Gastrocnemius medialis (tissue), 4 donors: ENCODE measurements at regions not wholly inside any gene's neighbourhood (a gene's known extent, or its start where the extent isn't known, plus 50 kb on each side); places are given as distances from the start of the nearest gene placed in this dataset.

Experiments
- CTCF ChIP-seq, 5 experiments: fragments of 450-650 bp in 3 of 5; fragments of 200-600 bp in 2 of 5; sonication (generic) in 2 of 5; IDR thresholded peaks in 4 of 5; conservative IDR thresholded peaks in 1 of 5; 1 replicate in 4 of 5; 2 replicates in 1 of 5; pipeline ENCODE4 v1.5.1; 2016 to 2019; ENCODE audit warnings: antibody characterized with exemption in 5 of 5, mild to moderate bottlenecking in 3 of 5, moderate library complexity in 3 of 5
- POLR2A ChIP-seq, 2 donors: fragments of 450-650 bp; IDR thresholded peaks; one replicate each; pipeline ENCODE4 v1.6.1; 2017; ENCODE audit warnings: antibody characterized with exemption in 2 of 2, mild to moderate bottlenecking in 2 of 2, moderate library complexity in 2 of 2

DNA sequence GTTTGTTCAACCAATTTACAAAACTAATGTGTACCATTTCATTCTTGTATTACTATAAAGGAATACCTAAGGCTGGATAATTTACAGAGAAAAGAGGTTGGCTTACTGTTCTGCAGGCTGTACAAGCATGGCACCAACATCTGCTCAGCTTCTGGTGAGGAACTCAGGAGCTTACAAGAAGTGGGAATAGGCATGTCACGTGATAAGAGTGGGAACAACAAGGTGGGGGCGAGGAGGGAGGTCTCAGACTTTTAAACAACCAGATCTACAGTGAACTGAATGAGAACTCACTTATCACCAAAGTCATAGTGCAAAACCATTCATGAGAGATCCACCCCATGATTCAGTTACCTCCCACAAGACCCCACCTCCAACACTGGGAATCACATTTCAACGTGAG, 1178.0 kb downstream of the REEP3 start:
- TF ChIP-seq POLR2A (IDR thresholded peaks at IDR 0.05) (no peak), CTCF (IDR thresholded peaks at IDR 0.05 in 4 of 5, conservative IDR thresholded peaks at IDR 0.05 in 1 of 5) (no peak)
